ENCODE measurements at regions not wholly inside any gene's neighbourhood (a gene's known extent, or its start where the extent isn't known, plus 50 kb on each side); places are given as distances from the start of the nearest gene placed in this dataset.

- no peak overlapping the region for H3K4me3 ChIP-seq (ENCODE audit: low read length)
- no peak for TF ChIP-seq CTCF (conservative IDR thresholded peaks at IDR 0.05; ENCODE audit: low read length)
- DNase-seq (ENCODE audit: low read depth): no peak
Observed at GRCh38 chr2:797556-797955, 120.3 kb upstream of the TMEM18 start.

- TF ChIP-seq CTCF (conservative IDR thresholded peaks at IDR 0.05; ENCODE audit: low read length): no peak
- DNase-seq (ENCODE audit: low read depth): no peak
- no peak overlapping the region for H3K4me3 ChIP-seq (ENCODE audit: low read length)
Observed at GRCh38 chr2:796141-796985, 119.2 kb upstream of the TMEM18 start.

- DNase-seq (ENCODE audit: low read depth): no peak
- TF ChIP-seq CTCF (conservative IDR thresholded peaks at IDR 0.05; ENCODE audit: low read length): no peak
Observed at GRCh38 chr2:795531-796041, 118.4 kb upstream of the TMEM18 start.

GRCh38 chr2:794554-795241 is 117.5 kb upstream of the TMEM18 start:
- DNase-seq (ENCODE audit: low read depth): no peak
- H3K4me3 ChIP-seq (ENCODE audit: low read length): no peak overlapping the region
- TF ChIP-seq CTCF (conservative IDR thresholded peaks at IDR 0.05; ENCODE audit: low read length): no peak

More at GRCh38 chr2:795531-796041, 118.4 kb upstream of the TMEM18 start:
- H3K4me3 ChIP-seq (ENCODE audit: low read length): no peak overlapping the region

GRCh38 chr2:793236-793635 is 116.0 kb upstream of the TMEM18 start:
- TF ChIP-seq CTCF (conservative IDR thresholded peaks at IDR 0.05; ENCODE audit: low read length): no peak
- no peak overlapping the region for H3K4me3 ChIP-seq (ENCODE audit: low read length)

GRCh38 chr2:792687-793086 is 115.5 kb upstream of the TMEM18 start:
- DNase-seq (ENCODE audit: low read depth): no peak
- TF ChIP-seq CTCF (conservative IDR thresholded peaks at IDR 0.05; ENCODE audit: low read length): no peak
- no peak overlapping the region for H3K4me3 ChIP-seq (ENCODE audit: low read length)

More at GRCh38 chr2:793236-793635, 116.0 kb upstream of the TMEM18 start:
- DNase-seq (ENCODE audit: low read depth): no peak
